HG02885 (cell line): ENCODE measurements at regions not wholly inside any gene's neighbourhood (a gene's known extent, or its start where the extent isn't known, plus 50 kb on each side); places are given as distances from the start of the nearest gene placed in this dataset.
"Not testable (repeated sequence)": the region's sequence is repeated elsewhere in the genome, so short reads cannot be mapped to it uniquely, and the experiment has no call there.

ENCODE experiments used
- ATAC-seq: cut with Tn5 transposase; IDR thresholded peaks from one replicate; pipeline ENCODE4 v1.9.1; 2021; ENCODE audit warnings: mild to moderate bottlenecking; ENCODE audit not compliant: unreplicated experiment, poor library complexity

DNA sequence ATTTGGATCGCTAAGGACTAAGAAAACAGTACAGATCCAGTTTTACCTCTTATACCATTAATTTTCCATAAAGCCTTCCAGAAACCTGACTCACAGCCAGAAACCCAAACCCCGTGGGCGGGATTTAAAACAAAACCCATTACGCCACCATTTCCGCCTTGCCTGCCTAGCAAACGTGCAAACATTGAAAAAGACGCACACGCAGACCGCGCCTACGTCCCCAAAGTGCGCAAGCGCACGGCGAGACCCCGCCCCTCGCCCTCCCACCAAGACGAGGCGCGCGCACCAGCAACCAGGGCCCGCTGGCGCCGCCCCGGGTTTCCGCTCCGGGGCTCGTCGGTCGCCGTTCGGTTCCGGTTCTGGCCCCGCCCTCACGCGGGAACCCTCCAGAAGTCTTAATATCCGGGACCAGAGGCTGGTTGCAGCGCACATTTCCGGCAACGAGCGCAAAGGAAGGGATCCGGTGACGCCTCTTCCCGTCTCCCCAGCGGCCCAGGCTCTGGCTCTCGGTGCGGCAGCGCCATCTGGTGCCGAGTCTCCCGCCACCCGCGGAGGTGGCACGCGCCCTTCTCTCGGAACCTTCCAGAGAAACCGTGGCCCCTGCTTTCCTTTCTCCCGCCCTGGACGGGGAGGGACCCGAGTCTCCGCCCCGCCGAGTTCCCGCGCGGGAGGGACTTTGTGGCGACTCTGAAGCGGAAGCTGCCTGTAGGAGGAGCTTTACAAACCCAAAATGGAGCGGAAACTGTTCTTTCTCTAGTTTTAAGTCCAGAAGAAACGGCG lies 256.9 kb upstream of the STARD13 start:
- ATAC-seq: peak; percentile 83

DNA sequence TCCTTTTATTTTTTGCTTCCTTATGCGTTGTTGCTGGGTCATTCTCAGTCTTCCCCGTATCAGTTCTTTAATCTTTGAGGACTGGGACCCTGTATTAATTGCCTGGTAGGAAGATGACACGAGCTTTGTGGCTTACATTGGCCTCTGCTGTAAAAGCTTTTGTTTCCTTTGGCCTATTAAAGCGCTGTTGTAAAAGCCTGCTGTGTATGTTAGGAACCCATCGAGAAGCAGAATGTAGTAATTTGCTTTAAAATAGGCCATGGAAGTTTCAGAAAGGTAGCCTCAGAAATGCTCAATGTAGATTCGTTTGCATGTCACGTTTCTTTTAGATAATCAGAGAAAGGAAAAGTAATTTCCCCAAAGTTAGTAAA lies 257.5 kb upstream of the STARD13 start:
- ATAC-seq: peak; percentile 6

DNA sequence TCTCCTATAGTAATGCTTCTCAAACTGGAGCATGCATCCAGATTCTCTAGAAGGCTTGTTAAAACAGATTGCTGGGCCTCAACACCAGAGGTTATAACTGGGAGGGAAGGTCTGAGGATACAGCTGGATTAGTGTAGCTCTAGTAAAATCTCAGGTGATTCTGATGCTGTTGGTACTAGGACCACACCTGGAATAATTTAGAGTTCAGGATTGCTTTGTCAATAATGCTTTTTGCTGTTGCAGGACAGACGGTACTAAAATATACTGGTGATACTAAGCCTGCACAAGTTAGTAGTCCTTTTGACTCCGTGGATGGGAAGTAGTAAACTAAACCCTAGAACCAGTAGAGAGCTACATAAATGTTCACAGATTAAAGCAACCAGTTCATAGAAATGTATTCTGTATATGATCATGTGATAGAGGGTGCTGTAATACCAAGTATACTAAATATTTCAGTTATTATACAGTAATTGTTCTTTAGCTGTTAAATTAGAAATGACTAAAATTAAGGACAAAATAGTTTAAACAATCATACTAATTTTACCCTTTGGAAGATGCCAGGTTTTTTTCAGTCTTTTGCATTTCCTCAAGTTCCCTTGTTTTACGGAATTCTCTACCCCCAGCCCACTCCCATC lies 258.2 kb upstream of the STARD13 start:
- no peak for ATAC-seq

DNA sequence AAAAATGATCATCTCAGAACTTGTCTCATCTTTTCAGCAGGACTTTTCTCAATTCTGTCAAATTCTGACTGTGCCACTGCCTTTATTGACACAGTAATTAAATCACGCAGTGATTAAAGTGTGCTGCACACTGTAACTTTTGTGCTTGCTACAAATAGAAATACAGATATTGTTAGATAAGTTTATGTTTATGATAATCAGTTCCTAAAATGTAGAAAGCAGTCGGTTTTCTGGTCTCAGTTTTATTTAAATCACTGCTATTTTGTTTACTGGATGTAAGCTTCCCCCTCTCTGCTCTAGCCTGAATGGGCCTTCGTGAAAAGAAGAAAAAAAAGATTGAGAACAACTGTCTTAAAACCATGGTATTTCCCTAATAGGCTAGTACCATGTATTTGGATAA lies 258.8 kb upstream of the STARD13 start:
- no peak for ATAC-seq

DNA sequence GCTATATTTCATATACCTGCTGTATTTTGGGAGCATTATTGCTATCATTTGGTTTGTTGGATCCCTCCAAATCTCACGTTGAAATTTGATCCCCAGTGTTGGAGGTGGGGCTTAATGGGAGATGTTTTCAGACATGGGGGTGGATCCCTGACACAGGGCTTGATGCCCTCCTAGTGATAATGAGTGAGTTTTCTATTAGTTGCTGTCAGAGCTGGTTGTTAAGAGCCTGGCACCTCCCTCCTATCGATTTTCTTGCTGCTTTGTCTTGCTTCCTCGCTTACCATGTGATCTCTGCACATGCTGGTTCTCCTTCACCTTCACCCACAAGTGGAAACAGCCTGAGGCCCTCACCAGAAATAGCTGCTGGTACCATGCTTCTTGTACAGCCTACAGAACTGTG lies 259.9 kb upstream of the STARD13 start:
- ATAC-seq: no peak

DNA sequence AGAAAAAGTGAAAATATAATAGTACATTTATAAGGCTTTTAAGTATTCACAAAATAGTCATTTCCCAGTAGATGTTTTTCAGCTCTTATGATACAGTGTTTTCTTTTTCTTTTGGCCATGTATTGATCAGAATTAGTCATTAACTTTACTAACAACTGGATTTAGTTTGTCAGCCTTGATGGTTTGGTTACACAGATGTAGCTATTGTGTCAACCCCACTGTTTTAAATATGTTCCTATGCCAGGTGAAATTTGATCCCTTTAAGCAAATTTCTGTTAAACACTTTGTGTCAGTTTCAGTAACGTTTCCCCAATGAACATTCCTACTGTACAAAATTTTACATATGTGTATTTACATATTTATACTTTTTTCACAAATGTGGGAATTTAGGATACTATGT lies 261.5 kb upstream of the STARD13 start:
- ATAC-seq: no peak

DNA sequence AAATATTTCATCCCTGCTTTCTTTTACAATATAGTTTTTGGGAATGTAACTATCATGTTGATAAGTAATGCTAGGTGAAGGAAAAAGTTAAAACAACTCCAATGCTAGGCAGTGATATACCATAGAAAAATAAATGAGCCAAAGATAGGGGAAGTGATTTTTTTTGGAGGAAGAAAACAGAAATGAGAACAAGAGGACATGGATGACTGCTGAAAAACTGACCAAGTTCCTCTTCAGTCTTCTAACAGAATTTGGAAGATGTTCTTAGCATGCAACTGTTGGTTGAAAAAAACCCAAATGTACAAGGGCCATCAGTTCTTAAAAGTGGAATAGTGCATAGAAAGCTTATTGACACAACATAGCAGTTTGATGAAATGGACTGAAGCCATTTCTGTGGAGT lies 262.5 kb upstream of the STARD13 start:
- no peak for ATAC-seq

DNA sequence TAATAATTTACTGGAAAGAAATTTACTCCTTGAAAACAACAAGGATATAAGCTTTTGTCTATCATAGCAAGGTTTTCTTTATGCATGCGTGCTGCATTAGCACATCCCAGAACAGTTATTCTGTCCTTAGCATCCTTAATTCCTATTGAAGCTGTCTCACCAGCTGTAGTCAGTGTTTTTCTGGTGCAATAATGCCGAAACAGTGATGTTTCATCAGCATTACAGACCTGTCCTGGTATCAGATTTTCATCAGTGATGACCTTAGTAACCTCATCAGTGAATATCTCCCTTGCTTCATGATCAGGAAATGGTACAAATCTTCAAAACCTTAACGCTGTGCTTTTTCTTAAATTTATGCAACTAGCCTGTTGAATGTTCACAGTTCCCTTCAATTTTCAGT lies 264.7 kb upstream of the STARD13 start:
- ATAC-seq: no peak

DNA sequence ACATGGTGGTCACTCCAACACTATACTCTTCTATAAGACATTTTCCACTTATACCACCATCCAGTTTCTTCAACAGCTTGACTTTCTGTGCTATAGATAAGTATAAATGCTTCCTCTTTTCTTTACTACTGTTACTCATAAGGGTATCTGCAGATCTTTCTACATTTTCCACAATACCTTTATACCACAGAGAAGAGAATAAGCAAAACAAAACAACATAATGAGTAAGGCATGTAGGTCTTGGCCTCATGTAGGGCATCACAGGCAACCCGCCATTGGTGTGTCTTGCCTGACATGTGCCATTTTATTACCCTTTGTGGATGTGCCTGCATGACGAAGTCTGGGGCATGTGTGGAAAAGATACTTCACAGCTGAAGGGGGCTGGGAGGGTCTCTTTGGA lies 265.3 kb upstream of the STARD13 start:
- peak; percentile 65 for ATAC-seq

DNA sequence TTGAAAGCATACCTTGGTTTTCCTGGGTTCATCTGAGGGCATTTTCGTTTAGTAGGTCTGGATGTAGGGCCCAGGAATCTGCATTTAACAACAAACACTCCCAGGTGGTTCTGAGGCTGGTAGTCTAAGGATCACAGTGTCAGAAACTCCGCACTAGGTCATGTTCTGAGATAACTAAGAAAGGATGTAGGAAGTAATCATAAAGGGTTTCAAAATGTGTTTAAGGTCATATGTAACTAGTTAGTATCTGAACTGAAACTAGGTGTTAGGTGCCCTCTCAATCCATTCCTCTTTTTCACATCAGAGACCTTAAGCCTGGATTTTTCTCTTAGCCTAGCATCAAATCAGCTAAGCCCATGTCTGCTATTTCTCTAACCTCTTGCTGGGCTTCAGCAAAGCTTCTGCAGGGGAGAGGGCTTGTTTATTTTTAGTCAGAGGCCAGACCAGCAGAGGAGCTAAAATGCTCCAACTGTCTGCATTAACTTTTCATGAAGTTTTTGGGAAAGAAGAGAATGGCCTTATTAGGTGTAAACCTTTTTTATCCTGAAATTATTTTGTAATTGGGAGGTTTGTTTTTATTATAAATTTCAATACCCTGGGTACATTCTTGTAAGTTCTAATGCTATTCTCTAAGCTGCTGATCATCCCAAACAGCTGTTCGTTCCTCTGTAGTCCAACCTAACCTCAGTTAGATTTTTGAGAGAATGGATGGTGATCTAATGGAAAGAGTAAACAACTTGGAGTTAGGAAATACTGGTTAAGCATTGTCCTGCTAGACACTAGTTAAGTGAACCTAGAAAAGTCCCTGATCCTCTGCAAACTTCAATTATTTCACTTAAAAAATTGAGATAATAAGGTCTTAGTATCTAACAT lies 262.8 kb upstream of the RFC3 start:
- ATAC-seq: peak; percentile 74

DNA sequence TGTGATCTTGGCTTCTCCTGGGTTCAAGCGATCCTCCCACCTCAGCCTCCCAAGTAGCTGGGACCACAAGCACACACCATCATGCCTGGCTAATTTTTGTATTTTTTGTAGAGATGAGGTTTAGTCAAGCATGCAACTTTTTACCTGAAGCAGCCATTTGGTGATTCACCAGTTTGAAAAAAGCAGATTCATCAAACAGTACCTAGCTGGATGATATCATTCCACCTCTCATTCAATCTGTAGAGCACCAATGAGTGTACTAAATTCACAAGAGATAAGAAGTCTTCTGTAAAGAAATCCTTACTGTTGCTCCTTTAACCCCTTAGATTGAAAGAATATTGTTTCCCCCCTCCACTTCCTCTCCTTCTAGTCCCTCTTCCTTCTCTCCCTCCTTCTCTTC lies 261.1 kb upstream of the RFC3 start:
- ATAC-seq: no peak

DNA sequence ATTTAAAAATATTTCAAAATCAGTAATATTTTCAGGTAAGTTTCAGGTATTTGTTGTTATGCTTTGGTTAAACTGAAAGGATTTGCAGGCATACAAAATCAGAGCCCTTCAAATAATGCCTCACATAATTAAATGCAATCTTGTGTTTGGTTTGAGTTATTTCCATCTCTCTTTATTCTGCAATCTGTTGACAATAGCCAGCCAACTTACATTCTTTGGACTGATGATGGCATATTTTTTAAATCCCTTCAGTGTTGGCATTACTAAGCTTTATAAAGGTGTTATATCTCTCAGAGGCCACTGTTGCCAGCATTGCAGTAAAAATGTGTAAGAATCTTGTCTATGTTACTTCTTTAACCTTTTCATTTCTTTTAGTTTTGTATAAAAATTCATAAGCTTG lies 257.2 kb upstream of the RFC3 start:
- ATAC-seq: no peak

DNA sequence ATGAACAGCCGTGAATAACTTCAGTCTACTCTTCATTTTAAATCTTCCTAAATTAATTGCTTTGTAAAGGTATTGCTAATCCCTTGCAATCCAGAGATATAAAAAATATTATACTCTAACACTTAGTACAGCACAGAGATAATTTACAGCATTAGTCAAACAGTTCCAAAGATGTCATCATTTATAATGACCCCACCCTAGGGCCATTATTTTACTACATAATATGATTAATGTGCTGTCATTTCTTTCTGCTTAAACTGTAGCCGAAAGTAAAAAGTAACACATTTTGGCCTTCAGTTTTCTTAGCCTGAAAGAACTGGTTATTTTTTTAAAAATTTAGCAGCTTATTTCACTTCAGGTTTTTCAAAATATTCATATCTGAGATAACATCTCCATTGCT lies 256.3 kb upstream of the RFC3 start:
- no peak for ATAC-seq

DNA sequence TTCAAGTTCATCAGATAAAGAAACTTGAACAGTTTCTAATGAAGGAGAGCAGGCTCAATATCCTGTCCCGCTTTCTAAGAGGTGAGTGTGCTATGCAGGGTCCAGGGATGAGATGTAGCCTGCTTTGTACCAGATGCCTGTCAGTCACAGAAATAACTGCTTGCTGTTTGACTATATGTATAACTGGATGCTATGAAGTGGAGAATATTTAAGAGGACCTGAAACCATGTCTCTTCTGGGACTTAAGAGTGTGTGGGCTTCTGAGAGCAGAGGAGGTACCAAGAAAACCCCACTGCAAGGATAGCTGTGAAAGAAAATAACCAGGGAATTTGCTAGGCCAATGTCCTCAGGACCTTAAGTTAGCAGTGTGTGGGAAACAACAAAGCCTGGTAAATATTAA lies 246.3 kb upstream of the RFC3 start:
- ATAC-seq: peak; percentile 90

DNA sequence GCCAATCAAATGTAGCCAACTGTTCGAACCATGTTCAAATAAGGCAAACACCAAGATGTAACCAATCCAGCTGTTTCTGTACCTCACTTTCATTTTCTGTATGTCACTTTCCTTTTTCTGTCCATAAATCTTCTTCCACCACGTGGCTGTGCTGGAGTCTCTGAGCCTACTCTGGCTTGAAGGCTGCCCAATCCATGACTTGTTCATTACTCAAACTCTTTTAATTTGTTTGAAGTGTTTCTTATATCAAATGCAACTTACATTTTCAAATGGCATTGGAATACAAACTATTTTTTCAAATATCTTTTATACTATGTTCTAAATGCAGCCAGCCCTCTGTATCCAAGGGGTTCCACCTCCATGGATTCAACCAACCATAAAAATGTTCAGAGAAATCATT lies 245.6 kb upstream of the RFC3 start:
- not testable (repeated sequence) for ATAC-seq

DNA sequence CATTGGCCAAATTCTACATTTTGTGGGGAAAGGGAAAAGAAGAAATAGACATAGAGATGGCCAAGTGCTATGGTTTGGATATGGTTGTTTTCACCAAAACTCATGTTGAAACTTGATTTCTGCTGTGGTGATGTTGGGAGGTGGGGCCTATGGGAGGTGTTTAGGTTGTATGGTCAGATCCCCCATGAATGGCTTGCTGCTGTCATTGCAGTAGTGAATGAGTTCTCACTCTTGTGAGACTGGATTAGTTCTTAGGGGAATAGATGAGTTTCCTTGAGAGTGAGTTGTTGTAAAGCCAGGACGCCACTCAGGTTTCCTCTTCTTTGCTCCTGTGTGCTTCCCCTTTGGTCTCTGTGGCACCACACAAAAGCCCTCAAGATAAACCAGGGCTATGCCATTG lies 242.6 kb upstream of the RFC3 start:
- ATAC-seq: no peak

DNA sequence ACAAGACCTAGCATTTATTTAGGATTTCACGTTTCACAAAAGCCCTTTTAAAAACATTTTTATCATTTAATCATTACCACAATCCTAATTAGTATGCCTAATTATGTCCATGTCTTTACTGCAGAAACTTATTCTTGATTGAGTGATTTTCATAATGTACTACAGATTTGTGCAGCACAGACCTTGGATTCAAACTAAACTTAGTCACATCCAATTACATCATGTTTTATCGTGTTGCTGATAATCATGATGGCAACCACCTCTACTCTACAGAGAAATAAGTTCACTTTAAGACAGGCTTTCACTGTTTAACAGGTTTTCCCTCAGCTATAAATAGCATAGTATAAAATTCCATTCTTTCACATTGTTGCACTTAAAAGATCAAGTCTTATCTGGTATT lies 240.9 kb upstream of the RFC3 start:
- no peak for ATAC-seq

DNA sequence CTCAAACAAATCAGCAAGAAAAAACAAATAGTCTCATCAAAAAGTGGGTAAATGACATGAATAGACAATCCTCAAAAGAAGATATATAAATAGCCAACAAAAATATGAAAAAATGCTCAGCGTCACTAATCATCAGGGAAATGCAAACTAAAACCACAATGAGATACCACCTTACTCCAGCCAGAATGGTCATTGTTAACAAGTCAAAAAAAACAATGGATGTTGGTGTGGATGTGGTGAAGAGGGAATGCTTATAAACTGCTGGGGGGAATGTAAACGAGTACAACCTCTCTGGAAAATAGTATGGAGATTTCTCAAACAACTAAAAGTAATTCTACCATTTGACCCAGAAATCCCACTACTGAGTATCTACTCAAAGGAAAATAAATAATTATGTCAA lies 239.2 kb upstream of the RFC3 start:
- no peak for ATAC-seq

DNA sequence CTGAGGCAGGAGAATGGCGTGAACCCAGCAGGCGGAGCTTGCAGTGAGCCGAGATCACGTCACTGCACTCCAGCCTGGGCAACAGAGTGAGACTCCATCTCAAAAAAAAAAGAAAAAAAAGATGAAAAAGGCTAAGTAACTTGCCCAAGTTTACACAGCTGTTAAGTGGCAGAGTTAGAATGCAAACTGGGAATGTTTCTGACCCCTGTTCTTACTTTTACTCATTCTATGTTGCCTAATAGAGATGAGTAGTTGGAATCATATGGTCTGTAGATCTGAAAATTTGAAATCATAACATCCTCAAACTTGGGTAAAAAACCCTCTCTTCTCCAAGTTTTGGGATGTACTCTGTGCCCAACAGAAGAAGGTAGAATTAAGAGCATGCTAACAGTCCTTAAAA lies 235.8 kb upstream of the RFC3 start:
- ATAC-seq: no peak

DNA sequence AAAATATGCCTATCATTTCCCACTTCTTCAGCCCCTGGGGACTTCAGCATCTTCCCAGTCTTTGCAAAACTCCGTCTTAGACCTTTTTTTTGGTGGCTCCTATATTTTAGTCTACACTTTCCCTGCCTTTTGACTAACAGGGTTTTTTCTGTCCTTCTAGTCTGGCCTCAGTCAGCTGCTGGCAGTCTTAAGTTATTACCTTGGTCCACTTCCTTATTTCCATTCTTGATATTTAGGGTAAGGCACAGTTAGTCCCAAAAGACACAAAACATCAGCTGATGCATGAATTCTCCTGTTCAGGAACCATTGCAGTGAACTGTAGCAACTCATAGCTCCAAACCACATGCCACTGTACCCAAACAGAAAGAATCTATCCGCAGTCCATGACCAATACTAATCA lies 234.6 kb upstream of the RFC3 start:
- no peak for ATAC-seq

DNA sequence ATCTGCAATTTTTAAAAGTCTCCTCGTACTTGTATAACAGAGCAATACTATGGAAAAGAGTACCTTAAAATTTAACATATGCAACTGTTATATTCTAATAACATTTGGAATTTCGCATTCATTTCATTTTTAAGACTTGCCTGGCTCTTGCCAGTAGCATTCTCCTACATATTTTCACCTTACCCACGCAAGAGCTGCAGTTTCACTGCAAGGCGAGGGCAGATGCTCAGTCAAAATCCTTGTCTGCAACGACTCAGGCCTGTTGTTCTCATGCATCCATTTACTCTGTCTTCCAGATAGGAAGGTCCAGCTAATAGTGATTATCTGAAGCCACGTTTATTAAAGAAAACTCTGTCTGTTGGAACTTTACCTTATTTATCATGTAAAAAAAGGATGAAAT lies 227.0 kb upstream of the RFC3 start:
- no peak for ATAC-seq
